ENCODE measurements at regions not wholly inside any gene's neighbourhood (a gene's known extent, or its start where the extent isn't known, plus 50 kb on each side); places are given as distances from the start of the nearest gene placed in this dataset.

DNA sequence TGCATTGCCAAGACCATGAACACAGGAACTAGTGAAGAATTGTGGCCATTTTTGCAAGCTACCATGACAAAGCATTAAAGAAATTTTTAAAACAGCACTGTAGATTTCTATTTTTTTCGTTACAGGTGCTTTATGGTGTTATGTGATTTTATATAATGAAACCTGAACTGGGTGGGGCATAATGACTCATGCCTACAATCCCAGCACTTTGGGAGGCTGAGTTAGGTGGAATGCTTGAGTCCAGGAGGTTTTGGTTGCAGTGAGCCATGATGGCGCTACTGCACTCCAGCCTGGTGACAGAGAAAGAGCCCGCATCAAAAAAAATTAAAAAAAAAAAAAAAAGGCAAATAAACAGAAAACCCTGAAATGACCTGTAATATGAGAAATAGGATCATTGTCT is 846.7 kb downstream of the EPHA3 start:
- TF ChIP-seq, protein P1, sequence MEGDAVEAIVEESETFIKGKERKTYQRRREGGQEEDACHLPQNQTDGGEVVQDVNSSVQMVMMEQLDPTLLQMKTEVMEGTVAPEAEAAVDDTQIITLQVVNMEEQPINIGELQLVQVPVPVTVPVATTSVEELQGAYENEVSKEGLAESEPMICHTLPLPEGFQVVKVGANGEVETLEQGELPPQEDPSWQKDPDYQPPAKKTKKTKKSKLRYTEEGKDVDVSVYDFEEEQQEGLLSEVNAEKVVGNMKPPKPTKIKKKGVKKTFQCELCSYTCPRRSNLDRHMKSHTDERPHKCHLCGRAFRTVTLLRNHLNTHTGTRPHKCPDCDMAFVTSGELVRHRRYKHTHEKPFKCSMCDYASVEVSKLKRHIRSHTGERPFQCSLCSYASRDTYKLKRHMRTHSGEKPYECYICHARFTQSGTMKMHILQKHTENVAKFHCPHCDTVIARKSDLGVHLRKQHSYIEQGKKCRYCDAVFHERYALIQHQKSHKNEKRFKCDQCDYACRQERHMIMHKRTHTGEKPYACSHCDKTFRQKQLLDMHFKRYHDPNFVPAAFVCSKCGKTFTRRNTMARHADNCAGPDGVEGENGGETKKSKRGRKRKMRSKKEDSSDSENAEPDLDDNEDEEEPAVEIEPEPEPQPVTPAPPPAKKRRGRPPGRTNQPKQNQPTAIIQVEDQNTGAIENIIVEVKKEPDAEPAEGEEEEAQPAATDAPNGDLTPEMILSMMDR (IDR thresholded peaks at IDR 0.05) = no peak
- no peak for TF ChIP-seq POLR2A (IDR thresholded peaks at IDR 0.05)
